Thymus (tissue), 11 donors: ENCODE measurements at regions not wholly inside any gene's neighbourhood (a gene's known extent, or its start where the extent isn't known, plus 50 kb on each side); places are given as distances from the start of the nearest gene placed in this dataset.
"Not testable (repeated sequence)": the region's sequence is repeated elsewhere in the genome, so short reads cannot be mapped to it uniquely, and the experiment has no call there.

ENCODE experiments used
- DNase-seq, 9 donors: peaks; one replicate each; pipeline ENCODE4 v3.0.0-alpha.2; 2013; ENCODE audit warnings: low spot score in 9 of 9, low read depth in 6 of 9, missing footprints in 1 of 9
- H3K27ac ChIP-seq, 2 donors: one replicate each; pipeline ENCODE4 v1.5.1; 2013; ENCODE audit warnings: control low read depth in 1 of 2, low read depth in 1 of 2, low read length in 1 of 2, mild to moderate bottlenecking in 1 of 2, moderate library complexity in 1 of 2
- H3K27me3 ChIP-seq, 2 donors: one replicate each; pipeline ENCODE4 v1.5.1; 2013; ENCODE audit warnings: low read length in 1 of 2; ENCODE audit not compliant: control insufficient read depth in 2 of 2, insufficient read depth in 1 of 2
- H3K36me3 ChIP-seq, 2 donors: one replicate each; pipeline ENCODE4 v1.5.1; 2013; ENCODE audit warnings: low read length in 1 of 2, mild to moderate bottlenecking in 1 of 2, moderate library complexity in 1 of 2; ENCODE audit not compliant: control insufficient read depth in 2 of 2, insufficient read depth in 2 of 2
- H3K4me1 ChIP-seq, 2 donors: one replicate each; pipeline ENCODE4 v1.5.1; 2013; ENCODE audit warnings: low read length in 2 of 2; ENCODE audit not compliant: control insufficient read depth in 2 of 2, insufficient read depth in 2 of 2
- H3K4me3 ChIP-seq, 2 donors: one replicate each; pipeline ENCODE4 v1.5.1; 2013; ENCODE audit warnings: low read length in 2 of 2, control low read depth in 1 of 2, mild to moderate bottlenecking in 1 of 2
- H3K9me3 ChIP-seq, 2 donors: one replicate each; pipeline ENCODE4 v1.5.1; 2013; ENCODE audit warnings: low read length in 1 of 2, mild to moderate bottlenecking in 1 of 2; ENCODE audit not compliant: control insufficient read depth in 2 of 2, insufficient read depth in 1 of 2
- WGBS: extraction: QIAGEN DNeasy Blood & Tissue Kit; methylation state at CpG from one replicate; pipeline ENCODE4 v1.1.7; 2013; 5-methylcytosine and 5-hydroxymethylcytosine counted together
- donor health status: healthy.

GRCh38 chr10:117441361-117441760 is 66.1 kb upstream of the PDZD8 start:
- peaks cover 2 to 3% of the 10 kb centered on the region in 2 donors for H3K9me3 ChIP-seq
- H3K27ac ChIP-seq, result no peak overlapping the region
- H3K27me3 ChIP-seq, result peaks cover 3 to 11% of the 10 kb centered on the region in 2 donors
- H3K4me3 ChIP-seq, result no peak overlapping the region
- H3K36me3 ChIP-seq, result no peaks in the 10 kb centered on the region
- DNase-seq, result no peak
- H3K4me1 ChIP-seq, result no peaks in the 10 kb centered on the region
- WGBS, result 74% methylated on average over 6 of the region's 6 CpGs

- no peak overlapping the region for H3K4me3 ChIP-seq
- no peaks in the 10 kb centered on the region for H3K36me3 ChIP-seq
- peaks cover 3 to 11% of the 10 kb centered on the region in 2 donors for H3K27me3 ChIP-seq
- peaks cover under 1 to 3% of the 10 kb centered on the region in 2 donors for H3K9me3 ChIP-seq
- H3K4me1 ChIP-seq, result no peaks in the 10 kb centered on the region
- no peak overlapping the region for H3K27ac ChIP-seq
- no peak for DNase-seq
- WGBS, result 63% methylated on average over 4 of the region's 4 CpGs
Measured at GRCh38 chr10:117439243-117439912, 64.1 kb upstream of the PDZD8 start.

- 67% methylated on average over 4 of the region's 4 CpGs for WGBS
- H3K27me3 ChIP-seq, result no peaks in the 10 kb centered on the region
- H3K4me3 ChIP-seq, result no peak overlapping the region
- H3K9me3 ChIP-seq, result no peaks in the 10 kb centered on the region
- no peak overlapping the region for H3K27ac ChIP-seq
- H3K4me1 ChIP-seq, result peaks cover 7 to 20% of the 10 kb centered on the region in 2 donors
- no peak for DNase-seq
- H3K36me3 ChIP-seq, result no peaks in the 10 kb centered on the region
Measured at GRCh38 chr10:117432866-117433265, 57.6 kb upstream of the PDZD8 start.

GRCh38 chr10:117431160-117431559 is 55.9 kb upstream of the PDZD8 start:
- Histone ChIP-seq H3K27me3 (no peaks in the 10 kb centered on the region), H3K9me3 (peaks cover 0 to 5% of the 10 kb centered on the region in 2 donors), H3K4me1 (peaks cover 11 to 26% of the 10 kb centered on the region in 2 donors), H3K36me3 (no peaks in the 10 kb centered on the region), H3K27ac (no peak overlapping the region), H3K4me3 (no peak overlapping the region)
- 85% methylated on average over 4 of the region's 4 CpGs for WGBS
- no peak for DNase-seq

- H3K27ac ChIP-seq, H3K36me3 ChIP-seq, H3K9me3 ChIP-seq, DNase-seq, H3K27me3 ChIP-seq, H3K4me3 ChIP-seq: not testable (repeated sequence)
- peaks cover 11 to 26% of the 10 kb centered on the region in 2 donors for H3K4me1 ChIP-seq
- 93% methylated on average over 2 of the region's 2 CpGs for WGBS
Measured at GRCh38 chr10:117430535-117430934, 55.3 kb upstream of the PDZD8 start.

- Histone ChIP-seq H3K27ac (no peak overlapping the region), H3K4me1 (peaks cover 11 to 26% of the 10 kb centered on the region in 2 donors), H3K27me3 (no peaks in the 10 kb centered on the region), H3K4me3 (no peak overlapping the region), H3K36me3 (no peaks in the 10 kb centered on the region), H3K9me3 (peaks cover 0 to 5% of the 10 kb centered on the region in 2 donors)
- peak in 6 of 9 donors; percentile 18 to 70 (median 44) for DNase-seq
- WGBS, result 52% methylated on average over 2 of the region's 2 CpGs
Measured at GRCh38 chr10:117429643-117430265, 54.5 kb upstream of the PDZD8 start.

- Histone ChIP-seq H3K4me3 (no peak overlapping the region), H3K4me1 (peaks cover 11 to 22% of the 10 kb centered on the region in 2 donors), H3K9me3 (peaks cover 0 to 5% of the 10 kb centered on the region in 2 donors), H3K27me3 (no peaks in the 10 kb centered on the region), H3K36me3 (no peaks in the 10 kb centered on the region), H3K27ac (peak overlapping the region in 1 of 2 donors; percentile 88)
- 56% methylated on average over 4 of the region's 4 CpGs for WGBS
- DNase-seq, result peak in 8 of 9 donors; percentile 35 to 85 (median 62)
Measured at GRCh38 chr10:117427356-117427755, 52.1 kb upstream of the PDZD8 start.

GRCh38 chr10:117425974-117426566 is 50.8 kb upstream of the PDZD8 start:
- 96% methylated on average over 5 of the region's 5 CpGs for WGBS

More at GRCh38 chr10:117425974-117426566, 50.8 kb upstream of the PDZD8 start:
- no peak for DNase-seq
- Histone ChIP-seq H3K27ac (no peak overlapping the region), H3K9me3 (peaks cover 0 to 6% of the 10 kb centered on the region in 2 donors), H3K27me3 (no peaks in the 10 kb centered on the region), H3K36me3 (no peaks in the 10 kb centered on the region), H3K4me1 (peaks cover 11 to 22% of the 10 kb centered on the region in 2 donors), H3K4me3 (no peak overlapping the region)
